Erythroblast (primary cell): ENCODE measurements at regions not wholly inside any gene's neighbourhood (a gene's known extent, or its start where the extent isn't known, plus 50 kb on each side); places are given as distances from the start of the nearest gene placed in this dataset.

ENCODE experiments used
- DNase-seq, 2 experiments: peaks; one replicate each; lab custom pipeline; 2025; lab: John Stamatoyannopoulos, UW
- GATA1 ChIP-seq: IDR thresholded peaks from 2 replicates; pipeline ENCODE4 v1.6.1; 2011; ENCODE audit warnings: low read depth, mild to moderate bottlenecking, control low read depth, low read length, moderate library complexity
- POLR2A ChIP-seq: IDR thresholded peaks from 2 replicates; pipeline ENCODE4 v1.6.1; 2011; ENCODE audit warnings: mild to moderate bottlenecking, low read length

- TF ChIP-seq GATA1 = no peak
- TF ChIP-seq POLR2A = no peak
- no peak for DNase-seq
Observed at GRCh38 chr1:214198571-214198970, 82.4 kb upstream of the SMYD2 start.

GRCh38 chr1:214199585-214199984 lies 81.4 kb upstream of the SMYD2 start:
- no peak for DNase-seq
- TF ChIP-seq POLR2A (no peak), GATA1 (no peak)

- TF ChIP-seq POLR2A (no peak), GATA1 (no peak)
- no peak for DNase-seq
Observed at GRCh38 chr1:214202992-214203391, 78.0 kb upstream of the SMYD2 start.

- DNase-seq = no peak
- TF ChIP-seq GATA1 (no peak), POLR2A (no peak)
Observed at GRCh38 chr1:214205053-214205452, 75.9 kb upstream of the SMYD2 start.

DNA sequence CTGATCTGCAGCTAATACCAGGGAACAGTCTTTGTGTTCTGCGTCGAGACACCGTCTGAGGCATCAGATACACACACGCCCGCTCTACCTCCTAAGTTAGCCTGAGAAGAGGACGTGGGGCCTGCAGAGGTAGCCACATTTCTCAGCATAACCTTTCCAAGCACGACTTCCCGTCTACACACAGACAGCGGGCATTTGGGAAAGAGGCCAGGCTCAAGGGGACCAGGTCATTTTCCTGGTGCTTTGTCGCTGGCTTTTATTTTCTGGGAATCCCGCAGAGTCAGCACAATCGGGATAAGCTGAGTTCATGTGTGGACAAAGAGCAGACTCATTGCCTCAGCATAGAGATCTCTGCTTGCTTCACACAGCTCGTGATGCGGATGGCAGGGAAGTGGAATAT lies 72.5 kb upstream of the SMYD2 start:
- TF ChIP-seq GATA1 = no peak
- no peak for TF ChIP-seq POLR2A
- no peak for DNase-seq

DNA sequence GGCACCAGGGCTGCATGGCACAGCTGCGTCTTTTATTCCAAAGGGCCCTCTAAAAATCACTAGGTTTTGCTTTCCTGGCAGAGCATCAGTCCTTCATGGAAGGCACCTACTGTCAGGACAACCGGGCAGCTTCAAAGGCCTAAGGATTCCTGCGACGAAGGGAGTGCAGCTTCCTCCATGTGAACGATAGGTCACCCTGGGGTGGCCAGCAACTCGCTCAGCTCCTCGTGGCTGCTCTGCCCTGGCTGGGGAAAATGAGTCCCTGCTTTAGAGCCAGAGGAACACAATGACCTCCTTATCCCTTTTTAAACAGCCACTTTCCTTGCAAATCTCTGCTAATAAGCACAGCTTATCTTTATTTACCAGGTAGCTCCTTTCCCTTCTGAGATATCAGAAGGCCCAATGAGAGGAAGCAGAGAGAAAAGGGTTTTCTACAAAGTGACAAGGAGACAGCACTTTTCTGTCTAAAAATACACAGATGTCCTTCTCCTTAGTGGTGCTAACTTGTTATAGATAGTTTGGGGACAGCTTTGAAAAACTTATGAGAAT lies 71.6 kb upstream of the SMYD2 start:
- no peak for DNase-seq
- TF ChIP-seq GATA1 = no peak
- TF ChIP-seq POLR2A = no peak

GRCh38 chr1:214213136-214213535 lies 67.8 kb upstream of the SMYD2 start:
- DNase-seq = no peak
- TF ChIP-seq GATA1 = no peak
- no peak for TF ChIP-seq POLR2A

DNA sequence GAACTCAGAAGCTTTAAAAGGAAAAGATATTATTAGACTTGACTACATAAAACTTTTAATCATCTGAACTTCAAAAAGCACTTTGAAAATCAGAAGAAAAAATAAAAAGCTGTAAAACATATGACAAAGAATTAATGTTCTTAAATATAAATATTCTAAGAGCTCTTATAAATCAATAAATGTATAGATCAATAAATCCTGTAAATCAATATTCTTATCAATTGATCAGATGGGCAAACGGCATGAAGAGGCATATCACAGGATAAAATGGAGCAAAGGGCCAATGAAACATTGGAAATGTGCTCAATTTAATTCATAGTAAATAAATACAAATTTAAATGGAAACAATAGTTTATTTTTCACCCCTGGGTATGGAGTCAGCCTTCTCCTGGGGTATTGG lies 66.1 kb upstream of the SMYD2 start:
- TF ChIP-seq GATA1 (no peak), POLR2A (no peak)
- DNase-seq = no peak

- TF ChIP-seq GATA1 = no peak
- TF ChIP-seq POLR2A = no peak
- no peak for DNase-seq
Observed at GRCh38 chr1:214215583-214215982, 65.4 kb upstream of the SMYD2 start.

- no peak for DNase-seq
- TF ChIP-seq POLR2A = no peak
- TF ChIP-seq GATA1 = no peak
Observed at GRCh38 chr1:214216021-214216420, 64.9 kb upstream of the SMYD2 start.

DNA sequence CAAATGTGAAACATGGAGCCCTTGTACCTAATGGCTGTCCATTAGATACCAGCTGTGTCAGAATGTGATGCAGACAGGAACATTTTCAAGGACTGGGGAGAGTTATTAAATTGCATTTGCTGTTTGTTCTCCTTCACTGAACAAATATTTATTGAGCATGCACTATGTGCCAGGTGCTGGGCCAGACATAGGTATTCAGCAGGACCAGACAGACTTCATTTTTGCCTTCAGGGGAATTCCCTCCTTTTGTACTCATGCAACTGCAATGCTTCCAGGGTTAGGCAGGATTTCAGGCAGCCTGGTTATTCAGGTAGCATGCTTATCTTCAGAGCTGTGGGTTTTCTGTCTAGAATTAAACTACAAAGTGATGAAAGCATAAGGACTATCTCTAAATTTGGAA lies 64.2 kb upstream of the SMYD2 start:
- no peak for TF ChIP-seq POLR2A
- TF ChIP-seq GATA1 = no peak

GRCh38 chr1:214219902-214220301 lies 61.1 kb upstream of the SMYD2 start:
- TF ChIP-seq GATA1 (no peak), POLR2A (no peak)
- DNase-seq = no peak

More for the DNA sequence above, 64.2 kb upstream of the SMYD2 start:
- DNase-seq = no peak

DNA sequence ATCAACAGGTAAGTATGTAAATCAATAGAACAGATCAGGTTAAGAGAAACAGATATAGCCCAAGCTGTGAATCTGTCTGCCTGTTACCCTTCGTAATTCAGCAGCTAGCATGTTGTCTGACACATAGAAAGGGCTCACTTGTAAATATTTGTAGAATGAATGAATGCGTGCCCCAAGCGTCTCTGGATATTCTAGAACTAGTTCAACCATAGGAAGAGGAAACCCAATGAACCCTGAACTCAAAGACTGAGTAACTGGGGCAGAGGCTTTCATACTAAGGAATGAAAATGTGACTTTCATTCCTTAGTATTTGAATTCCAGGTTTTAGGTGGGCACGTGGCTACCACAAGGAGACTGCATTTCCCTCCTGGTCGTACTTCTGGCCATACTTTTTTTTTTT lies 60.1 kb upstream of the SMYD2 start:
- no peak for TF ChIP-seq GATA1
- TF ChIP-seq POLR2A = no peak
- no peak for DNase-seq

DNA sequence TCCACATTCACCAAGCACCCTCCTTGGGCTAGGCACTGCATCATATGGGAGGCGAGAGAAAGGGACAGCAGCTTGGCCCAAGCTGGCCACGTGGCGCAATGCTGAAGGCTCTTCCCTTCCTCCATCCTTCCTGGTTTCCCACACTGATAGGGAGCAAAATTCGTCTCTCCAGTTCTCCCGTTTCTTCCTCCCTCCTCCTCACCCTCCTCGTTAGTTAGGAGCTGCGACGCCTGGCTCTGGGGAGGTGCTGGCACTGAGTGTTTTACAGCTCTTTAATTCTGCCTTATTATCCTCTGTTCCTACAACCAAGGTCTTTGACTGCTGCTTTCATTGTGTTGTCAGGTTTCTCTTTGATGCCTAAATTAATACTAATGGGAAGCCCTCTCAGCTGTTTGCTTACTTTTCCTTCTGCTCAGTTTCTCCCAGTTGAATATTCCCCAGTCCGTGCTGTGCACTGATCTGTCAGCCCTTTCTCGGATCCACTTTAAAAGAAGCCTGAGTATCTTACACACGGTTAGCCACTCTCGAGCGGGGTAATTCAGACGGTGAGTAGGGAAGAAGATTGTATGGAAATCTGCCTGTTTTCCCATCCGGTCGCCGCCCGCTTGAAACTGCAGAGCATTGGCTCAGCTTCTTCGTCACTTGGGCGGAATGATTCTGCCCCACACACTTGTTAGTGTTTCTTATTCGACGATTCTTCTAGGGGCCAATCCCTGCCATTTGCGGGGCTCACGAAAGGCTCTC lies 56.2 kb upstream of the SMYD2 start:
- TF ChIP-seq GATA1 (no peak), POLR2A (no peak)
- DNase-seq = no peak

- no peak for DNase-seq
- no peak for TF ChIP-seq GATA1
- no peak for TF ChIP-seq POLR2A
Observed at GRCh38 chr1:214228976-214229375, 52.0 kb upstream of the SMYD2 start.
